Liver (tissue), 8 donors: ENCODE measurements at regions not wholly inside any gene's neighbourhood (a gene's known extent, or its start where the extent isn't known, plus 50 kb on each side); places are given as distances from the start of the nearest gene placed in this dataset.

Source experiments
- DNase-seq: peaks from one replicate; pipeline ENCODE4 v3.0.0-alpha.2; 2017; ENCODE audit warnings: low spot score
- H3K27ac ChIP-seq, 2 donors: one replicate each; pipeline ENCODE4 v1.7.0; 2013; ENCODE audit warnings: inconsistent platforms in 2 of 2, low read length in 2 of 2, control low read depth in 1 of 2, low read depth in 1 of 2, mild to moderate bottlenecking in 1 of 2
- H3K27me3 ChIP-seq, 4 donors: one replicate each; pipeline versions ENCODE4 v1.6.1 to v1.7.0; 2013; ENCODE audit warnings: low read length in 3 of 4, inconsistent platforms in 1 of 4, mild to moderate bottlenecking in 1 of 4, moderate library complexity in 1 of 4; ENCODE audit not compliant: control insufficient read depth in 4 of 4, insufficient read depth in 4 of 4
- H3K36me3 ChIP-seq, 4 donors: one replicate each; pipeline versions ENCODE4 v1.6.1 to v1.7.0; 2013; ENCODE audit warnings: low read length in 3 of 4, mild to moderate bottlenecking in 3 of 4, low read depth in 1 of 4, moderate library complexity in 1 of 4; ENCODE audit not compliant: control insufficient read depth in 4 of 4, insufficient read depth in 3 of 4
- H3K4me1 ChIP-seq, 4 donors: one replicate each; pipeline versions ENCODE4 v1.6.1 to v1.7.0; 2013; ENCODE audit warnings: low read length in 3 of 4, mild to moderate bottlenecking in 3 of 4, moderate library complexity in 1 of 4; ENCODE audit not compliant: control insufficient read depth in 4 of 4, insufficient read depth in 4 of 4
- H3K4me3 ChIP-seq, 3 donors: one replicate each; pipeline versions ENCODE4 v1.6.1 to v1.7.0; 2013; ENCODE audit warnings: low read length in 3 of 3, control low read depth in 1 of 3, low read depth in 1 of 3, mild to moderate bottlenecking in 1 of 3
- H3K9ac ChIP-seq, 2 donors: one replicate each; pipeline ENCODE4 v1.7.0; 2013; ENCODE audit warnings: low read length in 2 of 2, mild to moderate bottlenecking in 2 of 2, moderate library complexity in 2 of 2, control low read depth in 1 of 2, low read depth in 1 of 2
- H3K9me3 ChIP-seq, 4 donors: one replicate each; pipeline versions ENCODE4 v1.6.1 to v1.7.0; 2013; ENCODE audit warnings: low read length in 3 of 4; ENCODE audit not compliant: control insufficient read depth in 4 of 4
- ATF3 ChIP-seq: IDR thresholded peaks from 2 replicates; pipeline ENCODE4 v1.6.1; 2016; ENCODE audit warnings: antibody characterized with exemption
- CTCF ChIP-seq: fragments of 150-350 bp; IDR thresholded peaks from 2 replicates; pipeline ENCODE4 v1.5.1; 2017; ENCODE audit warnings: improper control_type of control experiment, low read depth, low read length; ENCODE audit not compliant: missing input control
- EGR1 ChIP-seq, 2 donors: IDR thresholded peaks; 2 replicates each; pipeline ENCODE4 v1.6.1; 2016 to 2018; ENCODE audit warnings: antibody characterized with exemption in 2 of 2, low read depth in 2 of 2
- FOXA1 ChIP-seq: IDR thresholded peaks from 2 replicates; pipeline ENCODE4 v1.6.1; 2016; ENCODE audit warnings: antibody characterized with exemption
- FOXA2 ChIP-seq: IDR thresholded peaks from 2 replicates; pipeline ENCODE4 v1.6.1; 2016; ENCODE audit warnings: antibody characterized with exemption
- GABPA ChIP-seq, 2 donors: IDR thresholded peaks in 1 of 2; conservative IDR thresholded peaks in 1 of 2; 2 replicates each; pipeline ENCODE4 v1.6.1; 2016; ENCODE audit warnings: antibody characterized with exemption in 2 of 2, mild to moderate bottlenecking in 1 of 2, moderate library complexity in 1 of 2
- HNF4A ChIP-seq, 2 donors: conservative IDR thresholded peaks; 2 replicates each; pipeline ENCODE4 v1.6.1; 2016; ENCODE audit warnings: antibody characterized with exemption in 2 of 2, mild to moderate bottlenecking in 2 of 2
- HNF4G ChIP-seq: IDR thresholded peaks from 2 replicates; pipeline ENCODE4 v1.6.1; 2016; ENCODE audit warnings: antibody characterized with exemption
- JUND ChIP-seq, 2 donors: IDR thresholded peaks; 2 replicates each; pipeline ENCODE4 v1.6.1; 2016; ENCODE audit warnings: antibody characterized with exemption in 2 of 2
- MAX ChIP-seq: IDR thresholded peaks from 2 replicates; pipeline ENCODE4 v1.6.1; 2016; ENCODE audit warnings: antibody characterized with exemption
- NR2F2 ChIP-seq: IDR thresholded peaks from 2 replicates; pipeline ENCODE4 v1.6.1; 2016; ENCODE audit warnings: antibody characterized with exemption
- RAD21 ChIP-seq, 2 donors: IDR thresholded peaks; 2 replicates each; pipeline ENCODE4 v1.6.1; 2016; ENCODE audit warnings: antibody characterized with exemption in 2 of 2, mild to moderate bottlenecking in 2 of 2
- RXRA ChIP-seq, 2 donors: IDR thresholded peaks; 2 replicates each; pipeline ENCODE4 v1.6.1; 2017 to 2018; ENCODE audit warnings: antibody characterized with exemption in 2 of 2, mild to moderate bottlenecking in 1 of 2
- SP1 ChIP-seq: IDR thresholded peaks from 2 replicates; pipeline ENCODE4 v1.6.1; 2018; ENCODE audit warnings: antibody characterized with exemption, mild to moderate bottlenecking
- TAF1 ChIP-seq: conservative IDR thresholded peaks from 2 replicates; pipeline ENCODE4 v1.6.1; 2016; ENCODE audit warnings: antibody characterized with exemption, mild to moderate bottlenecking
- YY1 ChIP-seq: IDR thresholded peaks from 2 replicates; pipeline ENCODE4 v1.6.1; 2016; ENCODE audit warnings: antibody characterized with exemption, mild to moderate bottlenecking
- ZBTB33 ChIP-seq: IDR thresholded peaks from 2 replicates; pipeline ENCODE4 v1.6.1; 2016; ENCODE audit warnings: antibody characterized with exemption
- WGBS: extraction: QIAGEN DNeasy Blood & Tissue Kit; methylation state at CpG from one replicate; pipeline ENCODE4 v1.1.7; 2013; 5-methylcytosine and 5-hydroxymethylcytosine counted together
- TF ChIP-seq, protein P1 (sequence below): IDR thresholded peaks from 2 replicates; pipeline ENCODE4 v1.6.1; 2016; ENCODE audit warnings: antibody characterized with exemption, mild to moderate bottlenecking
- donor health status: healthy.
- donor health status: healthy.
- donor health status: healthy.
- donor health status: healthy.
- donor health status: healthy.

DNA sequence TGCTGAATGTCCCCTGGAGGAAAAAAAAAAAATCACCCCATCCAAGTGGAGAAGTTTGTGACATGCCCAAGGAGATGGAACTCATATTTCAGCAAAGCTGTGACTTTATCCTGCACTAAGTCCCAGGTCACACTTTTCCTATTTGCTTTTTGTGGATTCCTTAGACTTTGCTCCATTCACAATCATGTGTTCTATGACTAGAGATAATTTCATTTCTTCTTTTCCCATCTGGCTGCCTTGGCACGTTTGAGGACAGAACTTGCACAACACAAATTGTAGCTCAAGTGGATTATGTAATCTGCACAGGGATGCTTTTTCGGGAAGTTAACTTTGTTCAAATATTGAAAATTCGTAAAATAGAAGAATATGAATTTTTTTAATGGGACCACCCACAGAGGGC, 100.7 kb upstream of the PTPN1 start:
- no peak for DNase-seq
- H3K4me1 ChIP-seq: peaks cover 9 to 49% (median 33%) of the 10 kb centered on the region in 4 donors
- WGBS: 25% methylated on average over 3 of the region's 3 CpGs
- no peaks in the 10 kb centered on the region for H3K36me3 ChIP-seq
- TF ChIP-seq FOXA1: no peak
- TF ChIP-seq ATF3: peak; percentile 59
- TF ChIP-seq GABPA (IDR thresholded peaks at IDR 0.05 in 1 of 2, conservative IDR thresholded peaks at IDR 0.05 in 1 of 2): no peak
- peak; percentile 86 for TF ChIP-seq MAX
- TF ChIP-seq NR2F2: peak; percentile 62
- peak; percentile 49 for TF ChIP-seq YY1
- peak; percentile 73 to 90 for TF ChIP-seq RXRA (IDR thresholded peaks at IDR 0.05)
- peak; percentile 63 for TF ChIP-seq FOXA2
- TF ChIP-seq HNF4A (conservative IDR thresholded peaks at IDR 0.05): peak; percentile 89 to 92
- TF ChIP-seq ZBTB33: peak; percentile 70
- TF ChIP-seq EGR1 (IDR thresholded peaks at IDR 0.05; ENCODE audit: low read depth in 2 of 2): no peak
- peak; percentile 43 to 50 for TF ChIP-seq RAD21 (IDR thresholded peaks at IDR 0.05)
- no peak for TF ChIP-seq CTCF
- TF ChIP-seq, protein P1, sequence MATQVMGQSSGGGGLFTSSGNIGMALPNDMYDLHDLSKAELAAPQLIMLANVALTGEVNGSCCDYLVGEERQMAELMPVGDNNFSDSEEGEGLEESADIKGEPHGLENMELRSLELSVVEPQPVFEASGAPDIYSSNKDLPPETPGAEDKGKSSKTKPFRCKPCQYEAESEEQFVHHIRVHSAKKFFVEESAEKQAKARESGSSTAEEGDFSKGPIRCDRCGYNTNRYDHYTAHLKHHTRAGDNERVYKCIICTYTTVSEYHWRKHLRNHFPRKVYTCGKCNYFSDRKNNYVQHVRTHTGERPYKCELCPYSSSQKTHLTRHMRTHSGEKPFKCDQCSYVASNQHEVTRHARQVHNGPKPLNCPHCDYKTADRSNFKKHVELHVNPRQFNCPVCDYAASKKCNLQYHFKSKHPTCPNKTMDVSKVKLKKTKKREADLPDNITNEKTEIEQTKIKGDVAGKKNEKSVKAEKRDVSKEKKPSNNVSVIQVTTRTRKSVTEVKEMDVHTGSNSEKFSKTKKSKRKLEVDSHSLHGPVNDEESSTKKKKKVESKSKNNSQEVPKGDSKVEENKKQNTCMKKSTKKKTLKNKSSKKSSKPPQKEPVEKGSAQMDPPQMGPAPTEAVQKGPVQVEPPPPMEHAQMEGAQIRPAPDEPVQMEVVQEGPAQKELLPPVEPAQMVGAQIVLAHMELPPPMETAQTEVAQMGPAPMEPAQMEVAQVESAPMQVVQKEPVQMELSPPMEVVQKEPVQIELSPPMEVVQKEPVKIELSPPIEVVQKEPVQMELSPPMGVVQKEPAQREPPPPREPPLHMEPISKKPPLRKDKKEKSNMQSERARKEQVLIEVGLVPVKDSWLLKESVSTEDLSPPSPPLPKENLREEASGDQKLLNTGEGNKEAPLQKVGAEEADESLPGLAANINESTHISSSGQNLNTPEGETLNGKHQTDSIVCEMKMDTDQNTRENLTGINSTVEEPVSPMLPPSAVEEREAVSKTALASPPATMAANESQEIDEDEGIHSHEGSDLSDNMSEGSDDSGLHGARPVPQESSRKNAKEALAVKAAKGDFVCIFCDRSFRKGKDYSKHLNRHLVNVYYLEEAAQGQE: no peak
- TF ChIP-seq JUND (IDR thresholded peaks at IDR 0.05): peak; percentile 51 to 81
- no peak for TF ChIP-seq TAF1
- TF ChIP-seq SP1: peak; percentile 75
- peak; percentile 51 for TF ChIP-seq HNF4G
- no peak overlapping the region for H3K4me3 ChIP-seq
- H3K9ac ChIP-seq: peak overlapping the region in 1 of 2 donors; percentile 34
- no peaks in the 10 kb centered on the region for H3K9me3 ChIP-seq
- no peaks in the 10 kb centered on the region for H3K27me3 ChIP-seq
- H3K27ac ChIP-seq: no peak overlapping the region
